GM12873 (cell line): ENCODE measurements at regions not wholly inside any gene's neighbourhood (a gene's known extent, or its start where the extent isn't known, plus 50 kb on each side); places are given as distances from the start of the nearest gene placed in this dataset.

Experiments used
- CTCF ChIP-seq: IDR thresholded peaks from 2 replicates; pipeline ENCODE4 v1.5.1; 2012; ENCODE audit warnings: low read depth, mild to moderate bottlenecking, moderate library complexity, low read length, control low read depth; ENCODE audit not compliant: insufficient read depth; ENCODE audit errors: missing control alignments

DNA sequence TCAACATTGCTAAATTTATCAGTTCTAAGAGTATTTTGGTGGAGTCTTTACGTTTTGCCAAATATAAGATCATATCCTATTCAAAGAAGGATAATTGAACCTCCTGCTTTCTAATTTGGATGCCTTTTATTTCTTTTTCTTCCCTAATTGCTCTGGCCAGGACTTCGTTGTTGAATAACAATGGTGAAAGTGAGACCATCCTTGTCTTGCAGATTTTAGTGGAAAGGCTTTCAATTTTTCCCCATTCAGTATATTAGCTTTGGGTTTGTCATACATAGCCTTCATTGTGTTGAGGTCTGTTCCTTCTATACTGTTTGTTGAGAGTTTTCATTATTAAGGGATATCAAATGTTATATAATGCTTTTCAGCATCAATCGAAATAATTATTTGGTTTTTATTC is 1974.2 kb upstream of the ACO1 start:
- TF ChIP-seq CTCF, result no peak

DNA sequence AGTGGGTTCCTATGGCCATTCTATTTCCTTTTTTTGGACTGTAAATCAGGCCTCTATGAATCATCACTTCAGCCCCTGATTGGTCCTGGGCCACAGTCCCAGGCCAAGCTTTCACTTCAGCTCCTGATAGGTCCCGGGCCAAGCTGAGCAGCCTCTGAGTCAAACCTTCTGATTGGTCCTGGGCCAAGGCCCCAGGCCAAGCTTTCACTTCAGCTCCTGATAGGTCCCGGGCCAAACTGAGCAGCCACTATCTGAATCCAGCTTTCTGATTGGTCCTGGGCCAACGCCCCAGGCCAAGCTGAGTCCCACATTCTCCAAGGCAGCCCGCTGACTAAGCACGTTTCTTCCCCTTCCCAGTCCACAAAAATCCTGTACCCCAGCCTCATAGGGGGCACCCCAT is 1972.9 kb upstream of the ACO1 start:
- TF ChIP-seq CTCF, result no peak

GRCh38 chr9:30459156-30459555 is 1925.3 kb upstream of the ACO1 start:
- TF ChIP-seq CTCF, result no peak

DNA sequence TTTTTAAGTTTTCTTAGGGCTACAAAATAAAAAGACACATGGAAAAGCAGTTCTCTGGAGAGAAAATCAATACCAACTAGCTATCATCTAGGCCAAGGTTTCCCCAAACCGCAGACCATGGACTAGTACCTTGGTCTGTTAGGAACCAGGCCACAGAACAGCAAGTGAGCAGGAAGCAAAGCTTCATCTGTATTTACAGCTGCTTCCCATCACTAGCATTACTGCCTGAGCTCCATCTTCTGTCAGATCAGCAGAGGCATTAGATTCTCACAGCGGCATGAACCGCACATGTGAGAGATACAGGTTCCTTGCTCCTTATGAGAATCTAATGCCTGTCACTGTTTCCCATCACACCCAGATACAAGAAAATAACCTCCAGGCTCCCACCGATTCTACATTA is 1907.6 kb upstream of the ACO1 start:
- no peak for TF ChIP-seq CTCF

DNA sequence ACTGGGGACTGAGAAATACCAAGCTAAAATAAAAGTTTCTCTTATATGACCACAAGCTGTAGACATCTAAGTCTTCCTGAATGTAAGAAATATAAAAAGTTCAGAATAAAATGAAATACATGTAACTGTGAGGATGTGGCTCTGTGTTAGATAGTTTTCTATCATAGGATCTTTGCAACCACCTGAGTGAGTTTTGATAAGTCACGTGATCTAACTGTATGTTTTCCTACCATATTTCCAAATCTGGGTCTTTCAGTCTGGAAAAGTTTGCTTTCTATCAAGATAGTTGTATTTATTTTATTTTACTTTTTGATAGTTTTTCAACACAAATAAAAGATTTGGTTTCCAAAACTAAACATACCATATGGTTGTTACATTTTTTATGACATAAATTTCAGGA is 1905.8 kb upstream of the ACO1 start:
- TF ChIP-seq CTCF, result no peak

DNA sequence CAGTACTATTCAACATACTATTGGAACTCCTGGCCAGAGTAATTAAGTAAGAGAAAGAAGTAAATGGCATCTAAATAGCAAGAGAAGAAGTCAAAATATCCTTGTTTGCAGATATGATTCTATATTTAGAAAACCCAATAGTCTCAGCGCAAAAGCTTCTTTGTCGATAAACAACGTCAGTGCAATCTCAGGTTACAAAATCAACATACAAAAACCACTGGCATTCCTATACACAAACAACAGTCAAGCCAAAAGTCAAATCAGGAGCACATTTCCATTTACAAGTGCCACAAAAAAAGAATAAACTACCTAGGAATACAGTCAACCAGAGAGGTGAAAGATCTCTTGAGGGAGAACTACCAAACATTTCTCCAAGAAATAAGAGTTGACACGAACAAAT is 1901.9 kb upstream of the ACO1 start:
- TF ChIP-seq CTCF, result no peak

- no peak for TF ChIP-seq CTCF
These were observed 1899.8 kb upstream of the ACO1 start for GRCh38 chr9:30484690-30485089.

DNA sequence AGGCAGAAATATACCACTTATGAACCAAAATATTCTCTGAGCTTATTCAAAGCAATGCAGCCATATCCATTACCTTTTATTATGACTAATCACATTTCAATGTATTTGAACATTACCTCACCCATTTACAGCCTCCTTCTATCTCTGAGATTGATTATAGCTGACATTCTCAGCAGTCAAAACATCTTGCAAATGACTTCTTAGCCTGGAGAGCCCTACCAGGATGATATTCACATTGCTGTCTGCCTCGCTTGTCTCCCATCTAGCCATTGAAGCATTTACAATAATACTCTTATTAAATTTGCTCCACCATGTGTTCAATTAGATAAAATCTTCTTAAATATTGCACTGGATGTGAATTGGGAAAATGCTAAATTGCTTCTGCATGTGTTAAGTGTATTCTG is 1879.9 kb upstream of the ACO1 start:
- TF ChIP-seq CTCF, result no peak
